ENCODE measurements at regions not wholly inside any gene's neighbourhood (a gene's known extent, or its start where the extent isn't known, plus 50 kb on each side); places are given as distances from the start of the nearest gene placed in this dataset.

GRCh38 chr4:123770884-123771283 is 374.3 kb downstream of the SPRY1 start:
- no peak for DNase-seq

GRCh38 chr4:123776267-123776666 is 379.7 kb downstream of the SPRY1 start:
- DNase-seq: no peak

GRCh38 chr4:123777373-123777772 is 380.8 kb downstream of the SPRY1 start:
- DNase-seq: no peak

- DNase-seq: no peak
Observed at GRCh38 chr4:123783151-123783790, 386.7 kb downstream of the SPRY1 start.

- DNase-seq: no peak
Observed at GRCh38 chr4:123783921-123784320, 387.3 kb downstream of the SPRY1 start.

GRCh38 chr4:123784626-123785025 is 388.0 kb downstream of the SPRY1 start:
- no peak for DNase-seq

GRCh38 chr4:123785538-123785937 is 388.9 kb downstream of the SPRY1 start:
- DNase-seq: no peak

GRCh38 chr4:123786163-123786915 is 389.7 kb downstream of the SPRY1 start:
- no peak for DNase-seq

GRCh38 chr4:123786920-123787319 is 390.3 kb downstream of the SPRY1 start:
- DNase-seq: no peak

GRCh38 chr4:123787512-123788080 is 391.0 kb downstream of the SPRY1 start:
- DNase-seq: no peak

- DNase-seq: no peak
Observed at GRCh38 chr4:123788577-123788976, 392.0 kb downstream of the SPRY1 start.

- no peak for DNase-seq
Observed at GRCh38 chr4:123790681-123791080, 394.1 kb downstream of the SPRY1 start.

GRCh38 chr4:123802082-123802645 is 405.6 kb downstream of the SPRY1 start:
- no peak for DNase-seq

GRCh38 chr4:123802933-123803332 is 406.3 kb downstream of the SPRY1 start:
- DNase-seq: no peak

- no peak for DNase-seq
Observed at GRCh38 chr4:123804196-123804721, 407.7 kb downstream of the SPRY1 start.

- DNase-seq: no peak
Observed at GRCh38 chr4:123806056-123806455, 409.5 kb downstream of the SPRY1 start.

- no peak for DNase-seq
Observed at GRCh38 chr4:123807187-123807586, 410.6 kb downstream of the SPRY1 start.

- no peak for DNase-seq
Observed at GRCh38 chr4:123807866-123808265, 411.3 kb downstream of the SPRY1 start.

- no peak for DNase-seq
Observed at GRCh38 chr4:123809864-123810263, 413.3 kb downstream of the SPRY1 start.

- no peak for DNase-seq
Observed at GRCh38 chr4:123812066-123812390, 415.4 kb downstream of the SPRY1 start.

- DNase-seq: no peak
Observed at GRCh38 chr4:123813901-123814300, 417.3 kb downstream of the SPRY1 start.

GRCh38 chr4:123816462-123816861 is 419.9 kb downstream of the SPRY1 start:
- DNase-seq: no peak

- DNase-seq: no peak
Observed at GRCh38 chr4:123817025-123817688, 420.6 kb downstream of the SPRY1 start.
